ENCODE measurements at regions not wholly inside any gene's neighbourhood (a gene's known extent, or its start where the extent isn't known, plus 50 kb on each side); places are given as distances from the start of the nearest gene placed in this dataset.
"Not testable (repeated sequence)": the region's sequence is repeated elsewhere in the genome, so short reads cannot be mapped to it uniquely, and the experiment has no call there.

DNA sequence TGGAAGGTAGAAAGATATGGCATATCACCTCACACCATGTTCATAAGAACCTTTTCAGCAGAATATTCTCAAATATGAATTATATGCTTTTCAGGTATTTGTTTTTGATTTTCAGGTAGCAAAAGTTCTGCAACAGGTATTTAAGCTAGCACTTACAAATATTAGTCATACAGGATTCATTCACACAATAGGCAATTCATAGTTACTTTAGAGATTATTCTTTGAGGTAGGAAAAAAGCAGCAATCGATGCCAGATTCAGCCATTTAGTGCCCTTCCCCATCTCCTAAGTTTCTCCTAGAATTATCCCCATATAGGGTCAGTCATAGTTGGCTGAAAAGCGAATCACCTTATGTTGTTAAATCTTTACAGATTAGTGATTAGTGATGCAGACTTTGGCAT is 177.4 kb upstream of the MMADHC start (continued):
- TF ChIP-seq, protein P1, sequence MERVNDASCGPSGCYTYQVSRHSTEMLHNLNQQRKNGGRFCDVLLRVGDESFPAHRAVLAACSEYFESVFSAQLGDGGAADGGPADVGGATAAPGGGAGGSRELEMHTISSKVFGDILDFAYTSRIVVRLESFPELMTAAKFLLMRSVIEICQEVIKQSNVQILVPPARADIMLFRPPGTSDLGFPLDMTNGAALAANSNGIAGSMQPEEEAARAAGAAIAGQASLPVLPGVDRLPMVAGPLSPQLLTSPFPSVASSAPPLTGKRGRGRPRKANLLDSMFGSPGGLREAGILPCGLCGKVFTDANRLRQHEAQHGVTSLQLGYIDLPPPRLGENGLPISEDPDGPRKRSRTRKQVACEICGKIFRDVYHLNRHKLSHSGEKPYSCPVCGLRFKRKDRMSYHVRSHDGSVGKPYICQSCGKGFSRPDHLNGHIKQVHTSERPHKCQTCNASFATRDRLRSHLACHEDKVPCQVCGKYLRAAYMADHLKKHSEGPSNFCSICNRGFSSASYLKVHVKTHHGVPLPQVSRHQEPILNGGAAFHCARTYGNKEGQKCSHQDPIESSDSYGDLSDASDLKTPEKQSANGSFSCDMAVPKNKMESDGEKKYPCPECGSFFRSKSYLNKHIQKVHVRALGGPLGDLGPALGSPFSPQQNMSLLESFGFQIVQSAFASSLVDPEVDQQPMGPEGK (CRISPR knock-in tag; IDR thresholded peaks at IDR 0.05; ENCODE audit: borderline replicate concordance), result no peak
- TF ChIP-seq, protein P2, sequence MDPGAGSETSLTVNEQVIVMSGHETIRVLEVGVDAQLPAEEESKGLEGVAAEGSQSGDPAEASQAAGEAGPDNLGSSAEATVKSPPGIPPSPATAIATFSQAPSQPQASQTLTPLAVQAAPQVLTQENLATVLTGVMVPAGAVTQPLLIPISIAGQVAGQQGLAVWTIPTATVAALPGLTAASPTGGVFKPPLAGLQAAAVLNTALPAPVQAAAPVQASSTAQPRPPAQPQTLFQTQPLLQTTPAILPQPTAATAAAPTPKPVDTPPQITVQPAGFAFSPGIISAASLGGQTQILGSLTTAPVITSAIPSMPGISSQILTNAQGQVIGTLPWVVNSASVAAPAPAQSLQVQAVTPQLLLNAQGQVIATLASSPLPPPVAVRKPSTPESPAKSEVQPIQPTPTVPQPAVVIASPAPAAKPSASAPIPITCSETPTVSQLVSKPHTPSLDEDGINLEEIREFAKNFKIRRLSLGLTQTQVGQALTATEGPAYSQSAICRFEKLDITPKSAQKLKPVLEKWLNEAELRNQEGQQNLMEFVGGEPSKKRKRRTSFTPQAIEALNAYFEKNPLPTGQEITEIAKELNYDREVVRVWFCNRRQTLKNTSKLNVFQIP (CRISPR knock-in tag; IDR thresholded peaks at IDR 0.05; ENCODE audit: borderline replicate concordance, low read depth), result no peak
- no peak for TF ChIP-seq ZNF565 (CRISPR knock-in tag; conservative IDR thresholded peaks at IDR 0.05; ENCODE audit: low read depth)

DNA sequence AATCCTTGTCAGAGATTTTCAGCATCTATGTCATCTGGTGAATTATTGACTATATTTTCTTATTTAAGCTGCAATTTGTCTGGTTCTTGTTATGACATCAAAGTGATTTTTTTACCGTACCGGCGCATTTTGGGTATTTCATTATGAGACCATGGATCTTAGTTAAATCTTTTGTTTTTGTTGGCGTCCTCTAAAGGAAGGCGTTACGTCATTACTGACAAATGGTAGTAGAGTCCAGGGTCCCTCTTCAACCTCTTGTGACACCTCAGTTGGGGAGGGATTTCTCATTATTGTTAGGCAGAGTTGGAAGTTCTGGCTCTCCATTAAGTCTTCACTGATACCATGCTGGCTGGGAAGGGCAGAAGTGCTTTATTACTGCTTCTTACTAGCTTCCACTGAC is 175.8 kb upstream of the MMADHC start:
- no peak for TF ChIP-seq ZNF565 (CRISPR knock-in tag; conservative IDR thresholded peaks at IDR 0.05; ENCODE audit: low read depth)
- TF ChIP-seq, protein P1 (CRISPR knock-in tag; IDR thresholded peaks at IDR 0.05; ENCODE audit: borderline replicate concordance), result no peak
- TF ChIP-seq ESRRG (CRISPR knock-in tag; IDR thresholded peaks at IDR 0.05), result no peak
- TF ChIP-seq ARNTL (CRISPR knock-in tag; IDR thresholded peaks at IDR 0.05; ENCODE audit: borderline replicate concordance, low read depth), result no peak
- no peak for TF ChIP-seq PPARA (CRISPR knock-in tag; IDR thresholded peaks at IDR 0.05; ENCODE audit: borderline replicate concordance)
- TF ChIP-seq, protein P3, sequence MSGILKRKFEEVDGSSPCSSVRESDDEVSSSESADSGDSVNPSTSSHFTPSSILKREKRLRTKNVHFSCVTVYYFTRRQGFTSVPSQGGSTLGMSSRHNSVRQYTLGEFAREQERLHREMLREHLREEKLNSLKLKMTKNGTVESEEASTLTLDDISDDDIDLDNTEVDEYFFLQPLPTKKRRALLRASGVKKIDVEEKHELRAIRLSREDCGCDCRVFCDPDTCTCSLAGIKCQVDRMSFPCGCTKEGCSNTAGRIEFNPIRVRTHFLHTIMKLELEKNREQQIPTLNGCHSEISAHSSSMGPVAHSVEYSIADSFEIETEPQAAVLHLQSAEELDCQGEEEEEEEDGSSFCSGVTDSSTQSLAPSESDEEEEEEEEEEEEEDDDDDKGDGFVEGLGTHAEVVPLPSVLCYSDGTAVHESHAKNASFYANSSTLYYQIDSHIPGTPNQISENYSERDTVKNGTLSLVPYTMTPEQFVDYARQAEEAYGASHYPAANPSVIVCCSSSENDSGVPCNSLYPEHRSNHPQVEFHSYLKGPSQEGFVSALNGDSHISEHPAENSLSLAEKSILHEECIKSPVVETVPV (CRISPR knock-in tag; IDR thresholded peaks at IDR 0.05), result no peak
- no peak for TF ChIP-seq GLIS3 (CRISPR knock-in tag; IDR thresholded peaks at IDR 0.05)
- TF ChIP-seq, protein P4, sequence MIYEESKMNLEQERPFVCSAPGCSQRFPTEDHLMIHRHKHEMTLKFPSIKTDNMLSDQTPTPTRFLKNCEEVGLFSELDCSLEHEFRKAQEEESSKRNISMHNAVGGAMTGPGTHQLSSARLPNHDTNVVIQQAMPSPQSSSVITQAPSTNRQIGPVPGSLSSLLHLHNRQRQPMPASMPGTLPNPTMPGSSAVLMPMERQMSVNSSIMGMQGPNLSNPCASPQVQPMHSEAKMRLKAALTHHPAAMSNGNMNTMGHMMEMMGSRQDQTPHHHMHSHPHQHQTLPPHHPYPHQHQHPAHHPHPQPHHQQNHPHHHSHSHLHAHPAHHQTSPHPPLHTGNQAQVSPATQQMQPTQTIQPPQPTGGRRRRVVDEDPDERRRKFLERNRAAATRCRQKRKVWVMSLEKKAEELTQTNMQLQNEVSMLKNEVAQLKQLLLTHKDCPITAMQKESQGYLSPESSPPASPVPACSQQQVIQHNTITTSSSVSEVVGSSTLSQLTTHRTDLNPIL (CRISPR knock-in tag; IDR thresholded peaks at IDR 0.05; ENCODE audit: low read depth), result no peak
- TF ChIP-seq ZFP30 (CRISPR knock-in tag; IDR thresholded peaks at IDR 0.05), result no peak
- TF ChIP-seq RARB (CRISPR knock-in tag; IDR thresholded peaks at IDR 0.05), result no peak
- TF ChIP-seq, protein P2 (CRISPR knock-in tag; IDR thresholded peaks at IDR 0.05; ENCODE audit: borderline replicate concordance, low read depth), result no peak
- no peak for TF ChIP-seq ZC3H10 (CRISPR knock-in tag; IDR thresholded peaks at IDR 0.05)
- no peak for TF ChIP-seq ZFP3 (CRISPR knock-in tag; IDR thresholded peaks at IDR 0.05)
- TF ChIP-seq ZNF70 (CRISPR knock-in tag; IDR thresholded peaks at IDR 0.05), result no peak
- TF ChIP-seq OSR1 (CRISPR knock-in tag; IDR thresholded peaks at IDR 0.05), result no peak
- no peak for TF ChIP-seq ISL1 (CRISPR knock-in tag; IDR thresholded peaks at IDR 0.05)
- TF ChIP-seq SNAI2 (CRISPR knock-in tag; IDR thresholded peaks at IDR 0.05), result no peak
- TF ChIP-seq BACH2 (CRISPR knock-in tag; IDR thresholded peaks at IDR 0.05; ENCODE audit: borderline replicate concordance), result no peak

DNA sequence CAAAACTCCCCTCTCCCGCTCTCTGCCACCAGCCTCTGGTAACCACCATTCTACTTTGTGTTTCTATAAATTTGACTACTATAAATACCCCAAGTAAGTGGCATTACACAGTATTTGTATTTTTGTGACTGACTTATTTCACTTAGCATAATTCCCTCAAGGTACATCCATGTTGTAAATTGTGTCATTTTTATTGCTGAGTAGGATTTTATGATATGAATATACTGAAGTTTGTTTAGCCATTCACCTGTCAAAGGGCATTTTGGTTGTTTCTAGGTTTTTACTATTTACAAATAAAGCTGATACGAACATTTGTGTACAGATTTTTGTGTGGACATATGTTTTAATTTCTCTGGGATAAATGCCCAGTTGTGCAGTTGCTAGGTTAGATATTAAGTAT is 174.0 kb upstream of the MMADHC start:
- no peak for ATAC-seq
- TF ChIP-seq, protein P3 (CRISPR knock-in tag; IDR thresholded peaks at IDR 0.05), result no peak

More for the DNA sequence above, 175.8 kb upstream of the MMADHC start:
- ATAC-seq, result no peak

DNA sequence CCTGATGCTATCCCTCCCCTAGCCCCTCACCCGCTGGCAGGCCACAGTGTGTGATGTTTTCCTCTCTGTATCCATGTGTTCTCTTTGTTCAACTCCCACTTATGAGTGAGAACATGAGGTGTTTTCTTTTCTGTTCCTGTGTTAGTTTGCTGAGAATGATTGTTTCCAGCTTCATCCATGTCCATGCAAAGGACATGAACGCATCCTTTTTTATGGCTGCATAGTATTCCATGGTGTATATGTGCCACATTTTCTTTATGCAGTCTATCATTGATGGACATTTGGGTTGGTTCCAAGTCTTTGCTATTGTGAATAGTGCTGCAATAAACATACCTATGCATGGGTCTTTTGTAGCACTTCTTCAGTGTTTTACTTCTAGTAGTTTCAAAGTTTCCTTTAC is 171.8 kb upstream of the MMADHC start:
- not testable (repeated sequence) for ATAC-seq

All from SK-N-SH treated with all-trans-retinoic acid at 6 μM for 48 hours (cell line).